HG03159 (cell line): ENCODE measurements at regions not wholly inside any gene's neighbourhood (a gene's known extent, or its start where the extent isn't known, plus 50 kb on each side); places are given as distances from the start of the nearest gene placed in this dataset.
"Not testable (repeated sequence)": the region's sequence is repeated elsewhere in the genome, so short reads cannot be mapped to it uniquely, and the experiment has no call there.

Experiments
- ATAC-seq: cut with Tn5 transposase; IDR thresholded peaks from one replicate; pipeline ENCODE4 v1.9.1; 2021; ENCODE audit warnings: mild to moderate bottlenecking, moderate library complexity; ENCODE audit not compliant: unreplicated experiment

DNA sequence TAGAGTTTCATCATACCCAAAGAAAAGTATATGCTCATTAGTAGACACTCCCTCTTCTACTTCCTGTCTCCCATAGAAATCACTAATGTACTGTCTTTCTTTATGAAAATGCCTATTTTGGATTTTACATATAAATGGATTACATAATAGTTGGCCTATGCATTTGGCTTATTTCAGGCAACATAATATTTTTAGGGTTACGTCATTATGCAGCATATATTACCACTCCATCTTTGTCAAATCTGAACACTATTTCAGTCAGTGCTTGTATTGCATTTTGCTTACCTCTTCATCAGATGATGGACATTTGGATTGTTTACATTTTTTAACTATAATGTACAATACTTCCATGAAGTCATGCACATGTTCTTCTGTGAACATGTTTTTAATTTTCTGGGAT lies 1406.1 kb downstream of the LRFN5 start:
- ATAC-seq = no peak

DNA sequence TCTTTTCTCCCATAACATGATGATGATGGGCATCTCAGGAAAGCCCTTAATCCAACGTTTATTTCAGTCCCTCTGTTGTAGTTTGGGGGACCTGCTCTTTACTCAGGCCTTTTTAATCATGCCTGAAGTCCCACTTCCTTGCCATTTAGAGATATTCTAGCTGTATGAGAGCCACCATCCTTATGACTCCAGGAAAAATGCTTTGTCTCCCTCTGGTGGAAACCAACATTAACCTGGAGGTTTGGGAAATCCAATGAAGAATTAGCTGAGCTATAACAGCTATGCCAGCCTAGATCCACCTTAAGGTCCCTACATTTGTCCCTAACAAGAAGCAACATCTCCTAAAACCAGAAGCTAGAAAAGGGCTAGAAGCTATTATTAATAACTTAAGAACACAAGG lies 1399.1 kb downstream of the LRFN5 start:
- no peak for ATAC-seq

- no peak for ATAC-seq
Observed at GRCh38 chr14:43003845-43004244, 1397.2 kb downstream of the LRFN5 start.

DNA sequence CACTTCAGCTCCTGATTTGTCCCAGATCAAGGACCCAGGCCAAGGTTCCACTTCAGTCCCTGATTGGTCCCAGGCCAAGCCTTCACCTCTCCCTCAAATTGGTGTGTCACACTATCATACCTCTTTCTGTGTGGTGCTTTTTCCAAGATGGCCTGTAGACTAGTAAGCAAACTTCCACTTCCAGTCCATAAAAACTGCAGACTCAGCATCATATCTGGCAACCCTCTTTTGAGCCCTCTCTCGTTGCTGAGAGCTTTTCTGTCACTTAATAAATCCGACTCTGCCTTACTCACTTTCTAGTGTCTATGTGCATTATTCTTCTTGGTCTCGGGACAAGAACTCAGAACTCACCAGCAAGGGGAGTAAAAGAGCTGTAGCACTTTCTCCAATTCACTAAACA lies 1395.1 kb downstream of the LRFN5 start:
- ATAC-seq = no peak

GRCh38 chr14:42994051-42994736 lies 1387.5 kb downstream of the LRFN5 start:
- no peak for ATAC-seq

- no peak for ATAC-seq
Observed at GRCh38 chr14:42992930-42993329, 1386.3 kb downstream of the LRFN5 start.

DNA sequence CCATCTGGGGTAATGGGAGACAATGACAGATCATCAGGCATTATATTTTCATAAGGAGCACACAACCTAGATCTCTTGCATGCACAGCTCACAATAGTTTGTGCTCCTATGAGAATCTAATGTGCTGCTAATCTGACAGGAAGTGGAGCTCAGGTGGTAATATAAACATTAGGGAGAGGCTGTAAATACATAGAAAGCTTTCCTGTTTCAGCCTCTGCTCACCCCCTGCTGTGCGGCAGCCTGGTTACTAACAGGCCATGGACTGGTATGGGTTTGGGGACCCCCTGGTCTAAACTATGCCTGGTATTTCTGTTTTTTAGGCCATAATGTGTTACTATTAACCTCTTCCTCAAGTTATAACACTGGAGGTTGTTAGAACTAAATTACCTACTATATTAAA lies 1373.7 kb downstream of the LRFN5 start:
- no peak for ATAC-seq

GRCh38 chr14:42973171-42973570 lies 1366.5 kb downstream of the LRFN5 start:
- not testable (repeated sequence) for ATAC-seq

- ATAC-seq = no peak
Observed at GRCh38 chr14:42965512-42965911, 1358.8 kb downstream of the LRFN5 start.

- no peak for ATAC-seq
Observed at GRCh38 chr14:42961509-42961908, 1354.8 kb downstream of the LRFN5 start.

GRCh38 chr14:42950363-42950762 lies 1343.7 kb downstream of the LRFN5 start:
- no peak for ATAC-seq

DNA sequence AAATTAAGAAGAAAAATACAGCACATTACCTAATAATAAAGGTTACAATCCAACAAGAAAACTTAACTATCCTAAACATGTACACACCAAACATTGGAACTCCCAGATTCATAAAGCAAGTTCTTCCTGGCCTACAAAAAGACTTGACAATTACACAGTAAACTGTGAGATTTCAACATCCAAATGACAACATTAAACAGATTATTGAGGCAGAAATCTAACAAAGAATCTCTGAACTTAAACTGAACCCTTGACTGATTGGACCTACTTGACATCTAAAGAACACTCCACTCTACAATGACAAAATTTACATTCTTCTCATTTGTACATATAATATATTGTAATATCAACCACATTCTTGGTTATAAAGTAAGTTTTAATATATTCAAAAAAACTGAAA lies 1341.3 kb downstream of the LRFN5 start:
- no peak for ATAC-seq

DNA sequence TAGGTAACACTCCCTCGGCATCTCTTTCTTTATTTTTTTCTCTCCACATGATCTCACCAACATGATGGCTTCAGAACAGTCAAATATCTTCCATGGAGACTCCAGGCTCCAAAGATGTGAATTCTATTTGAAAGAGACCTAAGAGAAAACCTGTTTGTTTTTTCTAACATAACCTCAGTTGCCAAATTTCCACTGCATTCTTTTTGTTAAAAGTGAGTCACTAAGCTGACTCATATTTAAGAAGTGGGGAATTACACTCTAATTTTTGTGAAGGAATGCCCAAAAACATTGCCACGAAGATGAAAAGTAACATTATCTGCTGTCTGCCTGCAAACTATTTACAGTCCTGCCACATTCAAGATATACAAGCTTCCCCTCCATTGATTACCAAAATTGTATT lies 1337.6 kb downstream of the LRFN5 start:
- no peak for ATAC-seq

DNA sequence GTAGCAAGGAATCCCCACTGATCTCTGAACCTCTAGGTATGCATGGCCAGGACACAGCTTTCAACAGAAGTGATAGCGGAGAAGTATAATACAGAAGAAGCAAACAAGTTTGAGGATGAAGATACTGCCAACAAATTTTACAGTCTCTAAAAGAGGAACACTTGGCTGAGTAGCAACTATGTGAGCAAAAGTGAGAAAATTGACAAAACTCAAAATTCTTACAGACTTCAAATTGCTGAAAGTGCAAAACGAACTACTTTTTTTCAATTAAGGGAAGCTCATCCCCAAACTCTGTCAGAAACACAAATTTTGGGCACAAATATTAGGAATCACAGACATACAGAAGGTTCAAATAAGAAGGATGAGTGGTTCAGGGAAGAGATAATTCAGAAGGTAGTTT lies 1324.6 kb downstream of the LRFN5 start:
- no peak for ATAC-seq

DNA sequence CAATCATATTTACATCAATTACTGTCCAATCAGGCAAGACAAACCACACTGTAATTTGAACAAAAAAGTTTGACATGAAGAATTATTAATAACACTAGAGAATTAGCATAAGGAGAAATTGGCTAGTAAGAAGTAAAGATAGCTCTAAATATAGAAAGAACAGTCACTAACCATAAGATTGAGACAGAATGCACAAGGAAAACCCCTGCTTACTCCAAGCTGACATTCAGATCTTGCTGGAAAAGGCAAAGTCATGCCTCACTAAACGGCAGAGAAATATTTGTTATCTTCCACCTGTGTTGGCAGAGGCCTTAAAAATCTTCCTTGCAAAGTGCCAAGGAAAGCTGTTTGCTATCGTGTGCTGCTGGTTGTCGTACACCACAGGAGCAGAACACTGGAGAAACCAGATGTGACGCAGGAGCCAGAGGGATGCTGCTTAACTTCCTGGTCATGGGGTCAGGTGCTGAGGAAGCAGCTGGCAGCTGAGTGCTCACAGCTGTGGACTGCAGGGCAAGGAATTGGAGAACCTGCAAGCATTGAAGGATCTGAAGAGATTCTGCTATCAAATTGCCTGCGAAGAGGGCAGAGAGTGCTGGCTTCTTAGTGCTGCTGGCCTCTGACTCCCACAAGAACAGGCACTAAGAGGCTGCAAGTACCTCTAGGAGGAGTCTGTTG lies 1323.3 kb downstream of the LRFN5 start:
- ATAC-seq = no peak

DNA sequence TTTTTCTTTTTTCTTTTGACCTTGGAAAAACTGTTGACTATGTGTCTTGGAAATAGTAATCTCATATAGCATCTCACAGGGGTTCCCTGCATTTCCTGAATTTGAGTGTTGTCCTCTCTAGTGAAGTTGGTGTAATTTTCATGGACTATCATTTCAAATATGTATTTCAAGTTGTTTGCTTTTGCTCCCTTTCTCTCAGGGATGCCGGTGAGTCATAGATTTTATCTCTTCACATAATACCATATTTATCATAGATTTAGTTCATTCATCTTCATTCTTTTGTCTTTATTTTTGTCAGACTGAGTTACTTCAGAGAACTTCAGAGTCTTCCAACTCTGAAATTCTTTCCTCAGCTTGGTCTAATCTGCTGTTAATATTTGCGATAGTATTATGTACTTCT lies 1320.6 kb downstream of the LRFN5 start:
- ATAC-seq = no peak

DNA sequence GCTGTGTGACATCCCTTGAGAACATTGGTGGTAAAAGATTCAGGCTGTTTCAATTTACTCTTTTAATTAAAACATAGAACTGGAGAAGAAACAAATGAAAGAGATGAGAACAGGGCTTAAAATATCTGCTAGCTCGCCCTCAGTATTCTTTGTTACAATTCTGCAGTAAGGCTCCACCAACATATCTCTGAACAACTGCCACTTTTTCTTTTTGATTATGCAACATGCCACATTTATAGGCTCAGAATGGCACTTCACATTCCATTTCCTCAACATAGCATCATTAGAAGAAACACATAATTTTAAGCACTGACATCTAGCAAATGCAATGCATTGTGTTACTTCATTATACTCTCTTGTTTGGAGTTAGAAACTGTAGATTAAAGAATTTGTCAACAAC lies 1315.2 kb downstream of the LRFN5 start:
- no peak for ATAC-seq

- no peak for ATAC-seq
Observed at GRCh38 chr14:42918615-42919014, 1311.9 kb downstream of the LRFN5 start.

GRCh38 chr14:42911642-42912041 lies 1305.0 kb downstream of the LRFN5 start:
- ATAC-seq = no peak

- no peak for ATAC-seq
Observed at GRCh38 chr14:42909659-42910058, 1303.0 kb downstream of the LRFN5 start.

DNA sequence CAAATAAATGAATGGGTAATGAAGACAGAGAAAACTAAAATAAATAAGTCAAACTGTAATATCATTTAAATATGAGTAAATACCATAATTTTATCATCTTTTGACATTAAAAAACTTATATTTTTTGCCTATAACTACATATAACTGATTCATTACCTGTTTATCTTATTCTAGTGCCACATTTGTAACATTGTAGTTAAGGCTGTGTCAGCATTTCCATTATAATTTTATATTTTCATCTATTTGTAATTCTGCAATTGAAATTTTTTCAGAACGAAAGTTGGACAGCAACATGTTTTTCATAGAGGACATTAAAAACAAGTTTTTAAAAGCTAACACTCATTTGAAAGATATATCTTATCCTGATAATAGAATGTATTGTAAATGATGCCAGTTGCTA lies 1286.5 kb downstream of the LRFN5 start:
- ATAC-seq = no peak

- ATAC-seq = no peak
Observed at GRCh38 chr14:42884100-42884499, 1277.4 kb downstream of the LRFN5 start.

DNA sequence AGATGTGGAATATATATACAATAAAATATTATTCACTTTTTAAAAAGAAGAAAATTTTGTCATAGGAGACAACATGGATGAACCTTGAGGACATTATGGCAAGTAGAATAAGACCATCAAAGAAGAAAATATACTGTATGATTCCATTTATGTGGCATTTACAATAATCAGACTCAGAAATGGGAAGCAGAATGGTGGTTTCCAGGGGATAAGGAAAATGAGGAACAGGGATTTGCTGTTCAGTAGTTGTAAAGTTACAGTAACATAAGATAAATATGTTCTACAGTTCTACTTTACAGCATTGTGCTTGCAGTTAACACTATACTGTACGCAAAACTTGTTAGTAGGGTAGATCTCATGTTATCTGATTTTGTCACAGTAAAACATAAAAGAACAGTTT lies 1271.0 kb downstream of the LRFN5 start:
- no peak for ATAC-seq
